ENCODE measurements at regions not wholly inside any gene's neighbourhood (a gene's known extent, or its start where the extent isn't known, plus 50 kb on each side); places are given as distances from the start of the nearest gene placed in this dataset.

DNA sequence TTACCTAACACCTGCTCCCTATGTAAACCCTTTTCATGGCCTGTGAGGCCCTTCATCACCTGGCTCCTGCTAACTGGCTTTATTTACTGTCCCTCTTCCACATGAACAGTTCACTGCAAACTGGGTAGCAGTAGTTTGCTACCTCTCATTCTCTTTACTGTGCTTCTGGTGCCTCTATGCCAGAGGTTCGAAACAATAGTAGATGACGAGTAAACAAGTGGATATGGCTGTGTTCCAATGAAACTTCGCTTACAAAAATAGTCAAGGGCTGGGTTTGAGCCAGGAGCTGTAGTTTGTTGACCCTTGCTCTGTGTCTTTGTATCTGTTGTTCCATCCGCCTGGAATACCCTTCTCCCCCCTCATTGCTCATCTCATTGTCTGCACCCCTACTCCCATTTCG lies 233.6 kb upstream of the RMST start:
- no peak for TF ChIP-seq POLR2AphosphoS5 (IDR thresholded peaks at IDR 0.05; ENCODE audit: low read depth, low read length)
- TF ChIP-seq TAF1 (IDR thresholded peaks at IDR 0.05; ENCODE audit: borderline replicate concordance, insufficient read depth, low read length) = no peak
